SK-N-SH (cell line): ENCODE measurements at regions not wholly inside any gene's neighbourhood (a gene's known extent, or its start where the extent isn't known, plus 50 kb on each side); places are given as distances from the start of the nearest gene placed in this dataset.

Experiments
- CTCF ChIA-PET: fragments of 300-600, 350-600 bp; formaldehyde crosslinking; extraction: SDS; loops from one replicate; lab custom pipeline; 2021; lab: Yijun Ruan, JAX
- POLR2A ChIA-PET: fragments of 350-600 bp; sonication (Branson Sonifier 250); formaldehyde crosslinking; extraction: SDS; loops from one replicate; lab custom pipeline; 2020; ENCODE audit warnings: antibody characterized with exemption, inconsistent platforms; lab: Yijun Ruan, JAX
- DNase-seq: peaks from one replicate; pipeline ENCODE4 v3.0.0; 2012
- H2AFZ ChIP-seq: fragments of 200-600 bp; sonication (generic); 2 replicates; pipeline ENCODE4 v1.8.1; 2016; ENCODE audit warnings: antibody characterized with exemption, mild to moderate bottlenecking, low read depth
- H3F3A ChIP-seq: fragments of 200-600 bp; sonication (generic); replicated peaks from 2 replicates; pipeline ENCODE3; 2016; ENCODE audit warnings: antibody characterized with exemption, mild to moderate bottlenecking; ENCODE audit not compliant: insufficient read depth
- H3K27ac ChIP-seq, 2 experiments: fragments of 200-500 bp in 1 of 2; fragments of 200-600 bp in 1 of 2; sonication (Bioruptor generic) in 1 of 2; sonication (generic), shearing (Covaris generic) in 1 of 2; 2 replicates each; pipeline versions ENCODE4 v1.5.1 to v1.6.1; 2014 to 2016; ENCODE audit warnings: low read depth in 2 of 2, inconsistent platforms in 1 of 2, low read length in 1 of 2, mild to moderate bottlenecking in 1 of 2, mixed read lengths in 1 of 2
- H3K27me3 ChIP-seq: fragments of 200-600 bp; sonication (generic), shearing (Covaris generic); 2 replicates; pipeline ENCODE4 v1.6.1; 2016; ENCODE audit warnings: mixed run types; ENCODE audit not compliant: insufficient read depth
- H3K36me3 ChIP-seq, 2 experiments: fragments of 200-500 bp in 1 of 2; fragments of 200-600 bp in 1 of 2; sonication (Bioruptor generic) in 1 of 2; sonication (generic) in 1 of 2; replicated peaks in 1 of 2; 2 replicates each; pipeline versions ENCODE3 to v1.5.1; 2014 to 2016; ENCODE audit warnings: low read length in 1 of 2, mild to moderate bottlenecking in 1 of 2; ENCODE audit not compliant: insufficient read depth in 2 of 2, control insufficient read depth in 1 of 2
- H3K4me1 ChIP-seq, 2 experiments: fragments of 200-500 bp in 1 of 2; fragments of 200-600 bp in 1 of 2; sonication (Bioruptor generic) in 1 of 2; sonication (generic), shearing (Covaris generic) in 1 of 2; 2 replicates each; pipeline versions ENCODE4 v1.5.1 to v1.6.1; 2014 to 2016; ENCODE audit warnings: low read depth in 1 of 2, low read length in 1 of 2, mixed run types in 1 of 2; ENCODE audit not compliant: insufficient read depth in 2 of 2, control insufficient read depth in 1 of 2
- H3K4me2 ChIP-seq: fragments of 200-600 bp; sonication (generic), shearing (Covaris generic); 2 replicates; pipeline ENCODE4 v1.6.1; 2017; ENCODE audit warnings: mixed run types
- H3K4me3 ChIP-seq, 2 experiments: fragments of 200-500 bp in 1 of 2; fragments of 200-600 bp in 1 of 2; sonication (Bioruptor generic) in 1 of 2; sonication (generic), shearing (Covaris generic) in 1 of 2; 2 replicates each; pipeline versions ENCODE4 v1.5.1 to v1.8.1; 2014 to 2016; ENCODE audit warnings: low read depth in 2 of 2, inconsistent platforms in 1 of 2, low read length in 1 of 2, mild to moderate bottlenecking in 1 of 2, mixed read lengths in 1 of 2, moderate library complexity in 1 of 2
- H3K79me2 ChIP-seq: fragments of 200-600 bp; sonication (generic); 2 replicates; pipeline ENCODE4 v1.8.1; 2017; ENCODE audit warnings: mild to moderate bottlenecking; ENCODE audit not compliant: insufficient read depth
- H3K9ac ChIP-seq: fragments of 200-600 bp; sonication (generic); 2 replicates; pipeline ENCODE4 v1.6.1; 2017; ENCODE audit warnings: mixed run types
- H3K9me2 ChIP-seq: fragments of 200-600 bp; sonication (generic); 2 replicates; pipeline ENCODE4 v1.6.1; 2017; ENCODE audit warnings: mixed run types
- H3K9me3 ChIP-seq: fragments of 200-600 bp; sonication (generic); 2 replicates; pipeline ENCODE4 v1.6.1; 2017; ENCODE audit warnings: mixed run types, mild to moderate bottlenecking, moderate library complexity
- H4K20me1 ChIP-seq: fragments of 200-600 bp; sonication (generic); 2 replicates; pipeline ENCODE4 v1.6.1; 2017; ENCODE audit warnings: mild to moderate bottlenecking, mixed run types; ENCODE audit not compliant: insufficient read depth
- EZH2phosphoT487 ChIP-seq: fragments of 200-600 bp; sonication (generic); IDR thresholded peaks from 2 replicates; pipeline ENCODE4 v1.6.1; 2017; ENCODE audit warnings: low read depth, mixed run types, mild to moderate bottlenecking, antibody characterized with exemption, moderate library complexity, borderline replicate concordance
- GABPA ChIP-seq: IDR thresholded peaks from 2 replicates; pipeline ENCODE4 v1.4.0; 2012; ENCODE audit warnings: low read depth, mild to moderate bottlenecking
- NRF1 ChIP-seq: IDR thresholded peaks from 2 replicates; pipeline ENCODE4 v1.6.1; 2012; ENCODE audit warnings: low read depth, mild to moderate bottlenecking, low read length
- PBX3 ChIP-seq: IDR thresholded peaks from 2 replicates; pipeline ENCODE4; 2012
- RXRA ChIP-seq: IDR thresholded peaks from 2 replicates; pipeline ENCODE4 v1.4.0; 2012; ENCODE audit warnings: low read depth, mild to moderate bottlenecking, borderline replicate concordance
- SIN3A ChIP-seq: IDR thresholded peaks from 2 replicates; pipeline ENCODE4 v1.6.1; 2012; ENCODE audit warnings: low read depth, mild to moderate bottlenecking, low read length, moderate library complexity, borderline replicate concordance
- TEAD4 ChIP-seq: IDR thresholded peaks from 2 replicates; pipeline ENCODE4 v1.4.0; 2012; ENCODE audit warnings: mild to moderate bottlenecking, borderline replicate concordance; ENCODE audit not compliant: insufficient read depth
- YY1 ChIP-seq: IDR thresholded peaks from 2 replicates; pipeline ENCODE4 v1.4.0; 2012; ENCODE audit warnings: low read depth, mild to moderate bottlenecking
- WGBS: methylation state at CpG from one replicate; pipeline ENCODE4 v1.1.6; 2017; ENCODE audit warnings: low lambda C conversion rate; 5-methylcytosine and 5-hydroxymethylcytosine counted together
- TF ChIP-seq, protein P1 (sequence below): fragments of 200-600 bp; sonication (generic); IDR thresholded peaks from 2 replicates; pipeline ENCODE4 v1.6.1; 2017; ENCODE audit warnings: antibody characterized with exemption, mild to moderate bottlenecking, moderate library complexity
- TF ChIP-seq, protein P2 (sequence below): fragments of 150-350 bp; IDR thresholded peaks from 2 replicates; pipeline ENCODE4 v1.6.1; 2016; ENCODE audit warnings: mild to moderate bottlenecking, low read depth, low read length
- TF ChIP-seq, protein P3 (sequence below): IDR thresholded peaks from 2 replicates; pipeline ENCODE4 v1.4.0; 2012; ENCODE audit warnings: low read depth
- TF ChIP-seq, protein P4 (sequence below): fragments of 150-350 bp; IDR thresholded peaks from 2 replicates; pipeline ENCODE4 v1.6.1; 2017; ENCODE audit warnings: antibody characterized with exemption, low read length, low read depth, borderline replicate concordance
- TF ChIP-seq, protein P5 (sequence below): IDR thresholded peaks from 2 replicates; pipeline ENCODE4 v1.4.0; 2012; ENCODE audit warnings: low read depth, borderline replicate concordance

- CTCF ChIA-PET: interaction anchor here (0.6 to 5.7 kb wide), 7 partner anchors 11 to 33 kb away, joined by 3 to 48 read pairs (median 4); no protein-coding TSS in a partner anchor
- H3K9me3 ChIP-seq: peaks cover 6% of the 10 kb centered on the region; the same call in 1 of the 2 replicates
- TF ChIP-seq, protein P1, sequence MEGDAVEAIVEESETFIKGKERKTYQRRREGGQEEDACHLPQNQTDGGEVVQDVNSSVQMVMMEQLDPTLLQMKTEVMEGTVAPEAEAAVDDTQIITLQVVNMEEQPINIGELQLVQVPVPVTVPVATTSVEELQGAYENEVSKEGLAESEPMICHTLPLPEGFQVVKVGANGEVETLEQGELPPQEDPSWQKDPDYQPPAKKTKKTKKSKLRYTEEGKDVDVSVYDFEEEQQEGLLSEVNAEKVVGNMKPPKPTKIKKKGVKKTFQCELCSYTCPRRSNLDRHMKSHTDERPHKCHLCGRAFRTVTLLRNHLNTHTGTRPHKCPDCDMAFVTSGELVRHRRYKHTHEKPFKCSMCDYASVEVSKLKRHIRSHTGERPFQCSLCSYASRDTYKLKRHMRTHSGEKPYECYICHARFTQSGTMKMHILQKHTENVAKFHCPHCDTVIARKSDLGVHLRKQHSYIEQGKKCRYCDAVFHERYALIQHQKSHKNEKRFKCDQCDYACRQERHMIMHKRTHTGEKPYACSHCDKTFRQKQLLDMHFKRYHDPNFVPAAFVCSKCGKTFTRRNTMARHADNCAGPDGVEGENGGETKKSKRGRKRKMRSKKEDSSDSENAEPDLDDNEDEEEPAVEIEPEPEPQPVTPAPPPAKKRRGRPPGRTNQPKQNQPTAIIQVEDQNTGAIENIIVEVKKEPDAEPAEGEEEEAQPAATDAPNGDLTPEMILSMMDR: no peak
- no peak for TF ChIP-seq TEAD4
- no peak for TF ChIP-seq PBX3
- TF ChIP-seq GABPA: no peak
Measured at GRCh38 chr7:51455513-51455912, 138.9 kb upstream of the COBL start.

DNA sequence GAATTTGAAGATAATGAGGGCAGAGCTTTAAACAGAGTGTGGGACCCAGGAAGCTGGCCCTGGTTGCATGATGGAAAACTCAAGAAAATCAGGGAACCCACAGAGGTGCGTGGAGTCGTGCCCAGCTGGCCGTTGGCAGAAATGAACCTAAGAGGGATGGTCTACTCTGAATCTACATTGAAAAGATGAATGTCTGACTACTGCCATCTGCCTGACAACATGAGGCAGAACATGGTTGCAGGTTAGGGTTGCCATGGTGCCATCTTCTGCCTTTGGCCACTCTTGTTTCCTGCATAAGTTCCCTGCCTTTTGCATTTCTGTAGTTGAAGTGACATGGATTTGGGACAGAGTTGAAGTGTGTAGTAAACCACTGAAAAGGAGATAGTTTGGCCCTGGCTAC lies 138.5 kb upstream of the COBL start:
- Histone ChIP-seq H3K27ac (no peak overlapping the region), H3K9me2 (no peaks in the 10 kb centered on the region), H3K4me3 (no peak overlapping the region), H3K36me3 (no peaks in the 10 kb centered on the region), H3K4me1 (peaks cover 0 to 11% of the 10 kb centered on the region in 2 experiments; a peak in 2 of 4 replicates)
- no peak for DNase-seq
- TF ChIP-seq, protein P2, sequence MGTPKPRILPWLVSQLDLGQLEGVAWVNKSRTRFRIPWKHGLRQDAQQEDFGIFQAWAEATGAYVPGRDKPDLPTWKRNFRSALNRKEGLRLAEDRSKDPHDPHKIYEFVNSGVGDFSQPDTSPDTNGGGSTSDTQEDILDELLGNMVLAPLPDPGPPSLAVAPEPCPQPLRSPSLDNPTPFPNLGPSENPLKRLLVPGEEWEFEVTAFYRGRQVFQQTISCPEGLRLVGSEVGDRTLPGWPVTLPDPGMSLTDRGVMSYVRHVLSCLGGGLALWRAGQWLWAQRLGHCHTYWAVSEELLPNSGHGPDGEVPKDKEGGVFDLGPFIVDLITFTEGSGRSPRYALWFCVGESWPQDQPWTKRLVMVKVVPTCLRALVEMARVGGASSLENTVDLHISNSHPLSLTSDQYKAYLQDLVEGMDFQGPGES: no peak
- no peak for TF ChIP-seq SIN3A
- TF ChIP-seq, protein P3, sequence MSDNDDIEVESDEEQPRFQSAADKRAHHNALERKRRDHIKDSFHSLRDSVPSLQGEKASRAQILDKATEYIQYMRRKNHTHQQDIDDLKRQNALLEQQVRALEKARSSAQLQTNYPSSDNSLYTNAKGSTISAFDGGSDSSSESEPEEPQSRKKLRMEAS: no peak
- no peak for TF ChIP-seq YY1
- no peak for TF ChIP-seq NRF1
- TF ChIP-seq, protein P4, sequence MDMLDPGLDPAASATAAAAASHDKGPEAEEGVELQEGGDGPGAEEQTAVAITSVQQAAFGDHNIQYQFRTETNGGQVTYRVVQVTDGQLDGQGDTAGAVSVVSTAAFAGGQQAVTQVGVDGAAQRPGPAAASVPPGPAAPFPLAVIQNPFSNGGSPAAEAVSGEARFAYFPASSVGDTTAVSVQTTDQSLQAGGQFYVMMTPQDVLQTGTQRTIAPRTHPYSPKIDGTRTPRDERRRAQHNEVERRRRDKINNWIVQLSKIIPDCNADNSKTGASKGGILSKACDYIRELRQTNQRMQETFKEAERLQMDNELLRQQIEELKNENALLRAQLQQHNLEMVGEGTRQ: no peak
- TF ChIP-seq EZH2phosphoT487: no peak
- TF ChIP-seq, protein P1: no peak
- TF ChIP-seq, protein P5, sequence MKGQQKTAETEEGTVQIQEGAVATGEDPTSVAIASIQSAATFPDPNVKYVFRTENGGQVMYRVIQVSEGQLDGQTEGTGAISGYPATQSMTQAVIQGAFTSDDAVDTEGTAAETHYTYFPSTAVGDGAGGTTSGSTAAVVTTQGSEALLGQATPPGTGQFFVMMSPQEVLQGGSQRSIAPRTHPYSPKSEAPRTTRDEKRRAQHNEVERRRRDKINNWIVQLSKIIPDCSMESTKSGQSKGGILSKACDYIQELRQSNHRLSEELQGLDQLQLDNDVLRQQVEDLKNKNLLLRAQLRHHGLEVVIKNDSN: no peak
- no peak for TF ChIP-seq RXRA
- TF ChIP-seq, all 33 proteins: peak for 0
- ChIA-PET POLR2A (no interaction called here), CTCF (interaction anchor here (0.6 to 5.7 kb wide), 9 partner anchors 10 to 34 kb away, joined by 3 to 48 read pairs (median 4); no protein-coding TSS in a partner anchor)
- H4K20me1 ChIP-seq: no peaks in the 10 kb centered on the region
- no peak overlapping the region for H2AFZ ChIP-seq
- no peak overlapping the region for H3K4me2 ChIP-seq
- H3K9ac ChIP-seq: no peak overlapping the region
- no peaks in the 10 kb centered on the region for H3K79me2 ChIP-seq
- 27% methylated on average over 3 of the region's 3 CpGs for WGBS
- H3F3A ChIP-seq: no peaks in the 10 kb centered on the region
- peaks cover 6% of the 10 kb centered on the region; the same call in 1 of the 2 replicates for H3K9me3 ChIP-seq
- no peaks in the 10 kb centered on the region for H3K27me3 ChIP-seq

More at GRCh38 chr7:51455513-51455912, 138.9 kb upstream of the COBL start:
- no peak overlapping the region for H2AFZ ChIP-seq
- no peaks in the 10 kb centered on the region for H3K36me3 ChIP-seq
- H3K9ac ChIP-seq: no peak overlapping the region
- H3K4me2 ChIP-seq: no peak overlapping the region
- WGBS: 17% methylated on average over 3 of the region's 3 CpGs
- H3K9me2 ChIP-seq: no peaks in the 10 kb centered on the region
- no peak overlapping the region for H3K27ac ChIP-seq
- no peak for DNase-seq
- H3K4me1 ChIP-seq: peaks cover 0 to 11% of the 10 kb centered on the region in 2 experiments; a peak in 2 of 4 replicates
- no peaks in the 10 kb centered on the region for H3F3A ChIP-seq
- H4K20me1 ChIP-seq: no peaks in the 10 kb centered on the region
- H3K4me3 ChIP-seq: no peak overlapping the region
- H3K27me3 ChIP-seq: no peaks in the 10 kb centered on the region
- POLR2A ChIA-PET: interaction anchor here (0.9 kb wide), 1 partner anchor 10 kb away, joined by 3 read pairs; no protein-coding TSS in a partner anchor
- no peaks in the 10 kb centered on the region for H3K79me2 ChIP-seq
